Ishikawa (cell line): ENCODE measurements at regions not wholly inside any gene's neighbourhood (a gene's known extent, or its start where the extent isn't known, plus 50 kb on each side); places are given as distances from the start of the nearest gene placed in this dataset.

Experiments used
- CEBPB ChIP-seq: IDR thresholded peaks from 2 replicates; pipeline ENCODE4 v1.6.1; 2012
- EGR1 ChIP-seq: IDR thresholded peaks from 2 replicates; pipeline ENCODE4 v1.6.1; 2012
- EP300 ChIP-seq: IDR thresholded peaks from 2 replicates; pipeline ENCODE4 v1.6.1; 2012; ENCODE audit warnings: borderline replicate concordance
- NFIC ChIP-seq: IDR thresholded peaks from 2 replicates; pipeline ENCODE4 v1.6.1; 2012
- TEAD4 ChIP-seq: IDR thresholded peaks from 2 replicates; pipeline ENCODE4 v1.6.1; 2012
- TF ChIP-seq, protein P1 (sequence below): IDR thresholded peaks from 2 replicates; pipeline ENCODE4 v1.6.1; 2012; ENCODE audit warnings: low read depth, mild to moderate bottlenecking

GRCh38 chr6:23388086-23388783, 737.8 kb upstream of the NRSN1 start:
- no peak for TF ChIP-seq CEBPB
- TF ChIP-seq TEAD4, result no peak
- TF ChIP-seq EP300, result no peak
- TF ChIP-seq, protein P1, sequence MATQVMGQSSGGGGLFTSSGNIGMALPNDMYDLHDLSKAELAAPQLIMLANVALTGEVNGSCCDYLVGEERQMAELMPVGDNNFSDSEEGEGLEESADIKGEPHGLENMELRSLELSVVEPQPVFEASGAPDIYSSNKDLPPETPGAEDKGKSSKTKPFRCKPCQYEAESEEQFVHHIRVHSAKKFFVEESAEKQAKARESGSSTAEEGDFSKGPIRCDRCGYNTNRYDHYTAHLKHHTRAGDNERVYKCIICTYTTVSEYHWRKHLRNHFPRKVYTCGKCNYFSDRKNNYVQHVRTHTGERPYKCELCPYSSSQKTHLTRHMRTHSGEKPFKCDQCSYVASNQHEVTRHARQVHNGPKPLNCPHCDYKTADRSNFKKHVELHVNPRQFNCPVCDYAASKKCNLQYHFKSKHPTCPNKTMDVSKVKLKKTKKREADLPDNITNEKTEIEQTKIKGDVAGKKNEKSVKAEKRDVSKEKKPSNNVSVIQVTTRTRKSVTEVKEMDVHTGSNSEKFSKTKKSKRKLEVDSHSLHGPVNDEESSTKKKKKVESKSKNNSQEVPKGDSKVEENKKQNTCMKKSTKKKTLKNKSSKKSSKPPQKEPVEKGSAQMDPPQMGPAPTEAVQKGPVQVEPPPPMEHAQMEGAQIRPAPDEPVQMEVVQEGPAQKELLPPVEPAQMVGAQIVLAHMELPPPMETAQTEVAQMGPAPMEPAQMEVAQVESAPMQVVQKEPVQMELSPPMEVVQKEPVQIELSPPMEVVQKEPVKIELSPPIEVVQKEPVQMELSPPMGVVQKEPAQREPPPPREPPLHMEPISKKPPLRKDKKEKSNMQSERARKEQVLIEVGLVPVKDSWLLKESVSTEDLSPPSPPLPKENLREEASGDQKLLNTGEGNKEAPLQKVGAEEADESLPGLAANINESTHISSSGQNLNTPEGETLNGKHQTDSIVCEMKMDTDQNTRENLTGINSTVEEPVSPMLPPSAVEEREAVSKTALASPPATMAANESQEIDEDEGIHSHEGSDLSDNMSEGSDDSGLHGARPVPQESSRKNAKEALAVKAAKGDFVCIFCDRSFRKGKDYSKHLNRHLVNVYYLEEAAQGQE, result no peak
- TF ChIP-seq NFIC, result no peak
- TF ChIP-seq EGR1, result no peak
